IMR-90 (cell line): ENCODE measurements at regions not wholly inside any gene's neighbourhood (a gene's known extent, or its start where the extent isn't known, plus 50 kb on each side); places are given as distances from the start of the nearest gene placed in this dataset.

Source experiments
- ATAC-seq: fragments of 200-7000 bp; cut with Tn5 transposase; 2 replicates; pipeline ENCODE4 v1.9.1; 2020; ENCODE audit warnings: low read depth, mild to moderate bottlenecking, moderate library complexity
- BruUV-seq: library from RNA; stranded (reverse); fragments of 400-500 nt; replicated peaks from 2 replicates; lab custom pipeline; 2021; lab: Mats Ljungman, UMichigan
- CTCF ChIA-PET: fragments of 300-600 bp; formaldehyde crosslinking; extraction: SDS; loops from one replicate; lab custom pipeline; 2021; ENCODE audit warnings: antibody characterized with exemption; lab: Yijun Ruan, JAX
- POLR2A ChIA-PET: fragments of 300-600 bp; sonication (Branson Sonifier 250); formaldehyde crosslinking; loops from one replicate; lab custom pipeline; 2022; ENCODE audit warnings: antibody characterized with exemption; ENCODE audit not compliant: unreplicated experiment; lab: Charles Lee
- DNase-seq: peaks from one replicate; pipeline ENCODE4 v3.0.0; 2013
- H2AFZ ChIP-seq: replicated peaks from 2 replicates; pipeline ENCODE3; 2013; ENCODE audit warnings: low read length, mild to moderate bottlenecking; ENCODE audit not compliant: poor library complexity
- H2AK5ac ChIP-seq: 2 replicates; pipeline ENCODE4 v1.6.1; 2013; ENCODE audit warnings: low read depth, low read length, inconsistent platforms
- H2AK9ac ChIP-seq: replicated peaks from 2 replicates; pipeline ENCODE3; 2013; ENCODE audit warnings: mild to moderate bottlenecking, low read depth, low read length, moderate library complexity; ENCODE audit not compliant: poor library complexity
- H2BK120ac ChIP-seq: 2 replicates; pipeline ENCODE4 v1.6.1; 2013; ENCODE audit warnings: low read depth, low read length, inconsistent platforms
- H2BK15ac ChIP-seq: 3 replicates; pipeline ENCODE4 v1.6.1; 2013; ENCODE audit warnings: low read depth, low read length, inconsistent platforms
- H2BK20ac ChIP-seq: 2 replicates; pipeline ENCODE4 v1.6.1; 2013; ENCODE audit warnings: low read depth, mild to moderate bottlenecking, inconsistent platforms, low read length, moderate library complexity
- H2BK5ac ChIP-seq: 2 replicates; pipeline ENCODE4 v1.6.1; 2013; ENCODE audit warnings: mild to moderate bottlenecking, low read depth, low read length, inconsistent platforms; ENCODE audit not compliant: poor library complexity, severe bottlenecking
- H3K14ac ChIP-seq: replicated peaks from 2 replicates; pipeline ENCODE4 v1.6.1; 2013; ENCODE audit warnings: low read depth, low read length, inconsistent platforms
- H3K18ac ChIP-seq: 2 replicates; pipeline ENCODE4 v1.6.1; 2013; ENCODE audit warnings: low read depth, low read length, control low read depth
- H3K23ac ChIP-seq: 2 replicates; pipeline ENCODE4 v1.6.1; 2013; ENCODE audit warnings: low read depth, low read length, inconsistent platforms
- H3K27ac ChIP-seq: 2 replicates; pipeline ENCODE4 v1.5.1; 2013; ENCODE audit warnings: mild to moderate bottlenecking, control low read depth, low read length; ENCODE audit not compliant: insufficient read depth
- H3K27me3 ChIP-seq: 2 replicates; pipeline ENCODE4 v1.6.1; 2013; ENCODE audit warnings: low read length; ENCODE audit not compliant: control insufficient read depth, insufficient read depth
- H3K36me3 ChIP-seq: 2 replicates; pipeline ENCODE4 v1.6.1; 2013; ENCODE audit warnings: low read length, mixed read lengths; ENCODE audit not compliant: control insufficient read depth, insufficient read depth
- H3K4ac ChIP-seq: 2 replicates; pipeline ENCODE4 v1.6.1; 2013; ENCODE audit warnings: low read depth, low read length, inconsistent platforms
- H3K4me1 ChIP-seq: 2 replicates; pipeline ENCODE4 v1.6.1; 2013; ENCODE audit warnings: low read length, mixed read lengths; ENCODE audit not compliant: control insufficient read depth, insufficient read depth
- H3K4me2 ChIP-seq: 2 replicates; pipeline ENCODE4 v1.6.1; 2013; ENCODE audit warnings: low read depth, mild to moderate bottlenecking, control low read depth, low read length, moderate library complexity
- H3K4me3 ChIP-seq: 2 replicates; pipeline ENCODE4 v1.5.1; 2013; ENCODE audit warnings: low read depth, mild to moderate bottlenecking, control low read depth, low read length, moderate library complexity; ENCODE audit not compliant: insufficient read depth
- H3K56ac ChIP-seq: 2 replicates; pipeline ENCODE4 v1.6.1; 2013; ENCODE audit warnings: low read length, inconsistent platforms; ENCODE audit not compliant: insufficient read depth; ENCODE audit errors: extremely low read depth
- H3K79me1 ChIP-seq, 2 experiments: 2 replicates each; pipeline ENCODE4 v1.6.1; 2013; ENCODE audit warnings: low read length in 2 of 2, inconsistent platforms in 1 of 2, low read depth in 1 of 2
- H3K9ac ChIP-seq: 2 replicates; pipeline ENCODE4 v1.6.1; 2013; ENCODE audit warnings: low read depth, low read length, control low read depth
- H3K9me1 ChIP-seq: 2 replicates; pipeline ENCODE4 v1.6.1; 2013; ENCODE audit warnings: low read length, inconsistent platforms; ENCODE audit not compliant: insufficient read depth
- H3K9me3 ChIP-seq: 2 replicates; pipeline ENCODE4 v1.6.1; 2013; ENCODE audit warnings: low read length; ENCODE audit not compliant: control insufficient read depth, insufficient read depth
- H4K20me1 ChIP-seq: 2 replicates; pipeline ENCODE4 v1.6.1; 2013; ENCODE audit warnings: low read length, inconsistent platforms; ENCODE audit not compliant: insufficient read depth
- H4K5ac ChIP-seq: 2 replicates; pipeline ENCODE4 v1.6.1; 2013; ENCODE audit warnings: mild to moderate bottlenecking, low read depth, low read length, control low read depth
- H4K8ac ChIP-seq, 2 experiments: 2 replicates each; pipeline ENCODE4 v1.6.1; 2013; ENCODE audit warnings: low read depth in 2 of 2, low read length in 2 of 2, control low read depth in 1 of 2, inconsistent platforms in 1 of 2
- H4K91ac ChIP-seq: 2 replicates; pipeline ENCODE4 v1.6.1; 2013; ENCODE audit warnings: low read depth, low read length, inconsistent platforms; ENCODE audit not compliant: insufficient read depth
- MXI1 ChIP-seq: IDR thresholded peaks from 2 replicates; pipeline ENCODE4 v1.6.1; 2012; ENCODE audit warnings: low read depth, mild to moderate bottlenecking, low read length, moderate library complexity, borderline replicate concordance
- POLR2A ChIP-seq: IDR thresholded peaks from 2 replicates; pipeline ENCODE4 v1.6.1; 2012; ENCODE audit warnings: mild to moderate bottlenecking, low read depth, low read length
- RCOR1 ChIP-seq: IDR thresholded peaks from 2 replicates; pipeline ENCODE4 v1.6.1; 2012; ENCODE audit warnings: mild to moderate bottlenecking, low read length, improper control_type of control experiment; ENCODE audit not compliant: insufficient replicate concordance
- SMC3 ChIP-seq: fragments of 150-350 bp; IDR thresholded peaks from 2 replicates; pipeline ENCODE4 v1.6.1; 2016; ENCODE audit warnings: low read depth, mild to moderate bottlenecking, antibody characterized with exemption, low read length, moderate library complexity
- USF2 ChIP-seq: fragments of 150-350 bp; IDR thresholded peaks from 2 replicates; pipeline ENCODE4 v1.6.1; 2017; ENCODE audit warnings: mild to moderate bottlenecking, antibody characterized with exemption, low read length, low read depth
- WGBS, 2 experiments: methylation state at CpG; one replicate each; pipeline versions ENCODE4 v1.1.5 to v1.1.7; 2013; ENCODE audit warnings: missing lambda C conversion rate in 2 of 2; ENCODE audit not compliant: insufficient read length in 1 of 2; ENCODE audit errors: extremely low coverage in 2 of 2; 5-methylcytosine and 5-hydroxymethylcytosine counted together
- dilution Hi-C: fragments of 300-500 bp; cut with HindIII; formaldehyde crosslinking; loops from one replicate; pipeline ENCODE4 v1.14.3; 2018; ENCODE audit warnings: low sequenced_read_pairs; ENCODE audit not compliant: unreplicated experiment
- in situ Hi-C: fragments of 300-500 bp; cut with MboI; formaldehyde crosslinking; loops from 3 replicates; pipeline ENCODE4 v1.14.3; 2019; ENCODE audit warnings: low sequenced_read_pairs, inconsistent platforms, mixed read lengths
- intact Hi-C: fragments of 100-400 bp; cut with micrococcal nuclease; formaldehyde crosslinking; loops from 2 replicates; pipeline ENCODE4 v1.10.0; 2022

- POLR2A ChIA-PET = no interaction called here
- dilution Hi-C loops (no loop called here), intact Hi-C loops (no loop called here), in situ Hi-C loops (no loop called here)
- H3K14ac ChIP-seq = no peak overlapping the region
- H3K4me1 ChIP-seq = no peaks in the 10 kb centered on the region
- no peak overlapping the region for H2AK5ac ChIP-seq
- H2BK5ac ChIP-seq = no peak overlapping the region
- H3K23ac ChIP-seq = no peak overlapping the region
- H4K91ac ChIP-seq = no peak overlapping the region
- H3K36me3 ChIP-seq = no peaks in the 10 kb centered on the region
- no peak overlapping the region for H3K56ac ChIP-seq
- no peak overlapping the region for H3K18ac ChIP-seq
- H3K9ac ChIP-seq = no peak overlapping the region
- H2BK15ac ChIP-seq = no peak overlapping the region
- H2AFZ ChIP-seq = no peak overlapping the region
- no peaks in the 10 kb centered on the region for H4K20me1 ChIP-seq
- no peak overlapping the region for H2BK120ac ChIP-seq
- no peak overlapping the region for H3K4ac ChIP-seq
- no peak overlapping the region for H4K8ac ChIP-seq
- no peak overlapping the region for H4K5ac ChIP-seq
- 43% methylated on average over 3 of the region's 9 CpGs; no CpG with 5 or more reads in 1 of the 2 experiments for WGBS, 2 experiments
- H3K27me3 ChIP-seq = no peaks in the 10 kb centered on the region
- DNase-seq (no peak), ATAC-seq (no peak)
- H3K4me3 ChIP-seq = no peak overlapping the region
- H3K4me2 ChIP-seq = no peak overlapping the region
- no peaks in the 10 kb centered on the region for H3K79me1 ChIP-seq
- no peak for TF ChIP-seq SMC3
- TF ChIP-seq POLR2A = no peak
- no peak for TF ChIP-seq RCOR1
- TF ChIP-seq MXI1 = no peak
- no peak for TF ChIP-seq USF2
- H2BK20ac ChIP-seq = no peak overlapping the region
- peaks cover 69% of the 10 kb centered on the region for H3K9me3 ChIP-seq
- BruUV-seq = no TSS peak
- no peak overlapping the region for H2AK9ac ChIP-seq
- no peak overlapping the region for H3K27ac ChIP-seq
- CTCF ChIA-PET = no interaction called here
- H3K9me1 ChIP-seq = no peaks in the 10 kb centered on the region
Observed at GRCh38 chr13:112185466-112185865, 118.5 kb downstream of the SOX1 start.
